ENCODE measurements at regions not wholly inside any gene's neighbourhood (a gene's known extent, or its start where the extent isn't known, plus 50 kb on each side); places are given as distances from the start of the nearest gene placed in this dataset.
"Not testable (repeated sequence)": the region's sequence is repeated elsewhere in the genome, so short reads cannot be mapped to it uniquely, and the experiment has no call there.

GRCh38 chr7:110283056-110283455 is 807.9 kb upstream of the LRRN3 start:
- Histone ChIP-seq H3K4me1 (ENCODE audit: control insufficient read depth, insufficient read depth, low read length, unreplicated experiment) (no peaks in the 10 kb centered on the region), H3K79me2 (ENCODE audit: control insufficient read depth, insufficient read depth, low read length, unreplicated experiment) (no peaks in the 10 kb centered on the region), H3K4me3 (ENCODE audit: low read depth, low read length) (no peak overlapping the region), H3K27me3 (ENCODE audit: insufficient read depth, low read length) (no peaks in the 10 kb centered on the region), H3K36me3 (ENCODE audit: insufficient read depth, low read length) (no peaks in the 10 kb centered on the region), H2AFZ (ENCODE audit: low read length, unreplicated experiment) (no peak overlapping the region), H3K27ac (ENCODE audit: low read depth, low read length) (no peak overlapping the region)

- Histone ChIP-seq H3K79me2 (ENCODE audit: control insufficient read depth, insufficient read depth, low read length, unreplicated experiment) (no peaks in the 10 kb centered on the region), H3K36me3 (ENCODE audit: insufficient read depth, low read length) (no peaks in the 10 kb centered on the region), H3K4me3 (ENCODE audit: low read depth, low read length) (no peak overlapping the region), H3K27me3 (ENCODE audit: insufficient read depth, low read length) (no peaks in the 10 kb centered on the region), H2AFZ (ENCODE audit: low read length, unreplicated experiment) (no peak overlapping the region), H3K27ac (ENCODE audit: low read depth, low read length) (no peak overlapping the region), H3K4me1 (ENCODE audit: control insufficient read depth, insufficient read depth, low read length, unreplicated experiment) (no peaks in the 10 kb centered on the region)
Observed at GRCh38 chr7:110291430-110291829, 799.5 kb upstream of the LRRN3 start.

GRCh38 chr7:110296321-110296720 is 794.6 kb upstream of the LRRN3 start:
- Histone ChIP-seq H2AFZ (ENCODE audit: low read length, unreplicated experiment) (no peak overlapping the region), H3K27me3 (ENCODE audit: insufficient read depth, low read length) (no peaks in the 10 kb centered on the region), H3K36me3 (ENCODE audit: insufficient read depth, low read length) (no peaks in the 10 kb centered on the region), H3K79me2 (ENCODE audit: control insufficient read depth, insufficient read depth, low read length, unreplicated experiment) (no peaks in the 10 kb centered on the region), H3K4me1 (ENCODE audit: control insufficient read depth, insufficient read depth, low read length, unreplicated experiment) (no peaks in the 10 kb centered on the region), H3K4me3 (ENCODE audit: low read depth, low read length) (no peak overlapping the region), H3K27ac (ENCODE audit: low read depth, low read length) (no peak overlapping the region)

DNA sequence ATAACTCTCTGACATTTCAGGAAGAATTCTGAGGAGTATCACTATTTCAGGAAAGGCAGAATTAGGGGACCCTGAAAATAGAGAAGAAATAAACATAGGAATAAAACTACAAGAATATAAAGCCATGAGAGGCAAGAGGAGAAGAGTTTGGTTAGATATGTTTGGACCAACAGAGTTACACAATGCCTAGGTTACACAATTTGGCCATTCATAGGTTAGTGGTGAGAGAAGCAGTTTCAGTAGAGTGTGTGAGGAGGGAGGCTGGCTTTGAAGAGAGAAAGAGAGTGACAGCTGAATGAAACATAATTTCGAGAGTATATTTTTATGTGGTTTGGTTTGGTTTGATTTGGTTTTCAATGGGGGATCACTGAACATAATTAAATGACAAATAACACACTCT is 783.2 kb upstream of the LRRN3 start:
- Histone ChIP-seq H3K27ac (ENCODE audit: low read depth, low read length) (no peak overlapping the region), H3K79me2 (ENCODE audit: control insufficient read depth, insufficient read depth, low read length, unreplicated experiment) (no peaks in the 10 kb centered on the region), H3K36me3 (ENCODE audit: insufficient read depth, low read length) (no peaks in the 10 kb centered on the region), H3K4me1 (ENCODE audit: control insufficient read depth, insufficient read depth, low read length, unreplicated experiment) (no peaks in the 10 kb centered on the region), H2AFZ (ENCODE audit: low read length, unreplicated experiment) (no peak overlapping the region), H3K27me3 (ENCODE audit: insufficient read depth, low read length) (no peaks in the 10 kb centered on the region), H3K4me3 (ENCODE audit: low read depth, low read length) (no peak overlapping the region)

DNA sequence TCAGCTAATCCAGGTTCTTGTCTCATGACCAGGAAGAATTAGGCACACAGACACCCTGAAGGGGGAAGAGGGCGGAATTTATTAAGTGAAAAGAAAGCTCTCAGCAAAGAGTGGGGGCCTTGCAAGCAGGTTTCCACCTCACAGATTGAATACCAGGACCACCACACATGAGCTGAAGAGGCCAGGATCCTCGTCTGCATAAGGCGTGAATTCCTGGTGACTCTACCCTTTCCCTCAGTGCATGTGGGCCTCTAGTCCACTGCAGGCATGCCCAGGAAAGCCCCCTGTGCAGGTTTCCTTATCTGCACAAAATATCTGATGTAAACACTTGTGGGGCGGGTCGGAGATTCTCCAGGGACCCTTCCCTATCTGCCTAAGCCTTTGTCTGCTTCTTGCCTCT is 782.1 kb upstream of the LRRN3 start:
- no peaks in the 10 kb centered on the region for H3K27me3 ChIP-seq (ENCODE audit: insufficient read depth, low read length)
- no peak overlapping the region for H2AFZ ChIP-seq (ENCODE audit: low read length, unreplicated experiment)
- H3K4me3 ChIP-seq (ENCODE audit: low read depth, low read length), result no peak overlapping the region
- no peaks in the 10 kb centered on the region for H3K79me2 ChIP-seq (ENCODE audit: control insufficient read depth, insufficient read depth, low read length, unreplicated experiment)
- no peaks in the 10 kb centered on the region for H3K36me3 ChIP-seq (ENCODE audit: insufficient read depth, low read length)
- H3K27ac ChIP-seq (ENCODE audit: low read depth, low read length), result no peak overlapping the region
- H3K4me1 ChIP-seq (ENCODE audit: control insufficient read depth, insufficient read depth, low read length, unreplicated experiment), result no peaks in the 10 kb centered on the region

- Histone ChIP-seq H3K27me3 (ENCODE audit: insufficient read depth, low read length) (no peaks in the 10 kb centered on the region), H3K27ac (ENCODE audit: low read depth, low read length) (peak overlapping the region; percentile 29), H3K36me3 (ENCODE audit: insufficient read depth, low read length) (no peaks in the 10 kb centered on the region), H3K79me2 (ENCODE audit: control insufficient read depth, insufficient read depth, low read length, unreplicated experiment) (no peaks in the 10 kb centered on the region), H3K4me1 (ENCODE audit: control insufficient read depth, insufficient read depth, low read length, unreplicated experiment) (no peaks in the 10 kb centered on the region), H2AFZ (ENCODE audit: low read length, unreplicated experiment) (no peak overlapping the region), H3K4me3 (ENCODE audit: low read depth, low read length) (no peak overlapping the region)
Observed at GRCh38 chr7:110309941-110310340, 781.0 kb upstream of the LRRN3 start.

DNA sequence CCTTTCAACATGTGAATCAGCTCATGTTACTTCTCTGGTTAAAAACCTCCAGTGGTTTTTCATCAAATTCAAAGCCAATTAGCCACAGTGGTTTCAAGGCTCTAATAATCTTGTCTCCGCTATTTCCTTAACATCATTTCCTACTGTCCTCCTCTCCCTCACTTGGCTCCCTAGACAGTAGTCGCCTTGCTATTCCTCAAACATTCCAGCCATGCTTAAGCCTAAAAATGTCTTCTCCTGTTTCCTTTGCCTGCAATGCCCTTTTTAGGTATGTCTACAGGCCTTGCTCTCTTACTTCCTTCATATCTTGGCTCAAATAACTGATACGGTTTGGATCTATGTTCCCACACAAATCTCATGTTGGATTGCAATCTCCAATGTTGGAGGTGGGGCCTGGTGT is 779.4 kb upstream of the LRRN3 start:
- no peak overlapping the region for H3K4me3 ChIP-seq (ENCODE audit: low read depth, low read length)
- H3K27me3 ChIP-seq (ENCODE audit: insufficient read depth, low read length), result no peaks in the 10 kb centered on the region
- no peak overlapping the region for H2AFZ ChIP-seq (ENCODE audit: low read length, unreplicated experiment)
- no peaks in the 10 kb centered on the region for H3K4me1 ChIP-seq (ENCODE audit: control insufficient read depth, insufficient read depth, low read length, unreplicated experiment)
- H3K79me2 ChIP-seq (ENCODE audit: control insufficient read depth, insufficient read depth, low read length, unreplicated experiment), result no peaks in the 10 kb centered on the region
- H3K36me3 ChIP-seq (ENCODE audit: insufficient read depth, low read length), result no peaks in the 10 kb centered on the region
- H3K27ac ChIP-seq (ENCODE audit: low read depth, low read length), result no peak overlapping the region

GRCh38 chr7:110317541-110318265 is 773.2 kb upstream of the LRRN3 start:
- Histone ChIP-seq H3K4me1 (ENCODE audit: control insufficient read depth, insufficient read depth, low read length, unreplicated experiment) (peaks cover 6% of the 10 kb centered on the region), H3K36me3 (ENCODE audit: insufficient read depth, low read length) (no peaks in the 10 kb centered on the region), H2AFZ (ENCODE audit: low read length, unreplicated experiment) (no peak overlapping the region), H3K79me2 (ENCODE audit: control insufficient read depth, insufficient read depth, low read length, unreplicated experiment) (no peaks in the 10 kb centered on the region), H3K27me3 (ENCODE audit: insufficient read depth, low read length) (no peaks in the 10 kb centered on the region), H3K27ac (ENCODE audit: low read depth, low read length) (peak overlapping the region; percentile 19; the same call in 1 of the 2 replicates), H3K4me3 (ENCODE audit: low read depth, low read length) (no peak overlapping the region)

- H3K27me3 ChIP-seq (ENCODE audit: insufficient read depth, low read length); H2AFZ ChIP-seq (ENCODE audit: low read length, unreplicated experiment); H3K4me1 ChIP-seq (ENCODE audit: control insufficient read depth, insufficient read depth, low read length, unreplicated experiment); H3K36me3 ChIP-seq (ENCODE audit: insufficient read depth, low read length); H3K79me2 ChIP-seq (ENCODE audit: control insufficient read depth, insufficient read depth, low read length, unreplicated experiment); H3K27ac ChIP-seq (ENCODE audit: low read depth, low read length); H3K4me3 ChIP-seq (ENCODE audit: low read depth, low read length): not testable (repeated sequence)
Observed at GRCh38 chr7:110320285-110320684, 770.6 kb upstream of the LRRN3 start.

- no peaks in the 10 kb centered on the region for H3K79me2 ChIP-seq (ENCODE audit: control insufficient read depth, insufficient read depth, low read length, unreplicated experiment)
- no peaks in the 10 kb centered on the region for H3K36me3 ChIP-seq (ENCODE audit: insufficient read depth, low read length)
- no peak overlapping the region for H3K4me3 ChIP-seq (ENCODE audit: low read depth, low read length)
- no peak overlapping the region for H3K27ac ChIP-seq (ENCODE audit: low read depth, low read length)
- no peaks in the 10 kb centered on the region for H3K27me3 ChIP-seq (ENCODE audit: insufficient read depth, low read length)
- H2AFZ ChIP-seq (ENCODE audit: low read length, unreplicated experiment), result no peak overlapping the region
- no peaks in the 10 kb centered on the region for H3K4me1 ChIP-seq (ENCODE audit: control insufficient read depth, insufficient read depth, low read length, unreplicated experiment)
Observed at GRCh38 chr7:110322796-110323195, 768.1 kb upstream of the LRRN3 start.

- Histone ChIP-seq H3K4me3 (ENCODE audit: low read depth, low read length) (no peak overlapping the region), H3K27ac (ENCODE audit: low read depth, low read length) (no peak overlapping the region), H3K79me2 (ENCODE audit: control insufficient read depth, insufficient read depth, low read length, unreplicated experiment) (no peaks in the 10 kb centered on the region), H3K36me3 (ENCODE audit: insufficient read depth, low read length) (no peaks in the 10 kb centered on the region), H2AFZ (ENCODE audit: low read length, unreplicated experiment) (no peak overlapping the region), H3K27me3 (ENCODE audit: insufficient read depth, low read length) (no peaks in the 10 kb centered on the region), H3K4me1 (ENCODE audit: control insufficient read depth, insufficient read depth, low read length, unreplicated experiment) (no peaks in the 10 kb centered on the region)
Observed at GRCh38 chr7:110326966-110327365, 764.0 kb upstream of the LRRN3 start.

Data from ACC112 (cell line).